H54 (cell line): ENCODE measurements at regions not wholly inside any gene's neighbourhood (a gene's known extent, or its start where the extent isn't known, plus 50 kb on each side); places are given as distances from the start of the nearest gene placed in this dataset.

Source experiments
- DNase-seq: peaks from one replicate; pipeline ENCODE4 v3.0.0; 2011; ENCODE audit warnings: low spot score, mixed read lengths; ENCODE audit not compliant: insufficient read length
- FAIRE-seq: peaks from 3 replicates; lab custom pipeline; 2011; peaks lifted over from hg19 to GRCh38; lab: Jason Lieb, UNC
- POLR2A ChIP-seq: IDR thresholded peaks from 2 replicates; pipeline ENCODE4 v1.6.1; 2011; ENCODE audit warnings: low read depth, mild to moderate bottlenecking, low read length

DNA sequence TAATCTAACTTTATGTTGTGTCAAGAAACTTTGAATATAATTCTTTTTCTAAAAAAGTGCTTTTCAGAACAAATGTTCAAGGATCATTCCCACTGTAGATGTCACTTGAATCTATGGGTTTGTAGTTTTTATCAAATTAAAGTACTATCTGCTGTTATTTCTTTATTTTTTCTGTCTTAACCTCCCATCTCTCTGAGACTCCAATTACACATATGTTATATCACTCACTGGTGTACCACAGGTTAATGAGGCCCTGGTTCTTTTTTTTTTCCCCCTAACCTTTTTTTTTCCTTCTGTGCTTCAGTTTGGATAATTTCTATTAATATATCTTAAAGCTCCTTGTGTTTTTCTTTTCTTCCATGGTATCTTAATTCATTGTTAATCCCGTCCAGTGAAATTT, 279.9 kb upstream of the RGS6 start:
- DNase-seq (no peak), FAIRE-seq (no peak)
- no peak for TF ChIP-seq POLR2A

DNA sequence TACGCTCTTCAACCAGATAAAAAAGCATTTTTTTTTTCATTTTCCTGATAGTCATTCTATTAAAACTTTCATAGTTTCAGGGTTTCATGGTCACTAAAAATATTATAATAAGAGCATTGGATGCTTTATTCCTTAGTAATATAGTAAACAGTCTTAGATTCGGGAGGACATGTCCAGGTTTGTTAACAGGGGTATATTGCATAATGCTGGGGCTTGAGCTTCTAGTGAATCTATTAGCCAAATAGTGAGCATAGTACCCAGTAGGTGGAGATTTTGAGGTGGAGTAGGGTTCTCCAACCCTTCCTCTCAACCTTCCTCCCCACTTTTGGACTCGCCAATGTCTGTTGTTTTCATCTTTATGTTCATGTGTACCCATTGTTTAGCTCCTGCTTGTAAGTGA, 277.4 kb upstream of the RGS6 start:
- TF ChIP-seq POLR2A, result no peak
- no peak for DNase-seq
- FAIRE-seq, result no peak

DNA sequence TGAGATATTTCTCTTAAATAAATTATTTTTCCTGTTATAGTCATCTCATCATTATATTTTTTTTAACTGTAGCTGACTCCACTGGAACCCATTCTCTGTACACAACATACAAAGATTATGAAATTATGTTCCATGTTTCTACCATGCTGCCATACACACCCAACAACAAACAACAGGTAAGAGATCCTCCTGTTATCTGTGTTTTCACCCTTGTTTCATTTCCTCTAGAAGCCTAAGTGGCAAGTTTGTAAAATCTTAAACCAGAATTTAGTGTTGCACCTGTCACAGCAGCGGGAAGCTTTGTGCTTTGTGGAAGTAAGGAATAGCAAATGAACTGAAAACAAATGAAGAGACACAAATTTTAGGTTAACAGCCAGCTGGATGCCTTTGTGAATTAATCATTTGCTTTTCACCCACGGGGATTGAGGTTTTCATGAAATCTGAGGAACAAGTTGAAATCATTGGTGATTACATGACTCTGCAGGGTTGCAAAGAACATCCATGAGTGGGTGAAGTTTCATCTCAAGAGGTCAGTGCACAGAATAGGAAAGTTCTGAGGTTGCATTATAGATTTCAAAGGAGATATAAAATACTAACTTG, 273.9 kb upstream of the RGS6 start:
- no peak for FAIRE-seq
- no peak for TF ChIP-seq POLR2A
- no peak for DNase-seq

DNA sequence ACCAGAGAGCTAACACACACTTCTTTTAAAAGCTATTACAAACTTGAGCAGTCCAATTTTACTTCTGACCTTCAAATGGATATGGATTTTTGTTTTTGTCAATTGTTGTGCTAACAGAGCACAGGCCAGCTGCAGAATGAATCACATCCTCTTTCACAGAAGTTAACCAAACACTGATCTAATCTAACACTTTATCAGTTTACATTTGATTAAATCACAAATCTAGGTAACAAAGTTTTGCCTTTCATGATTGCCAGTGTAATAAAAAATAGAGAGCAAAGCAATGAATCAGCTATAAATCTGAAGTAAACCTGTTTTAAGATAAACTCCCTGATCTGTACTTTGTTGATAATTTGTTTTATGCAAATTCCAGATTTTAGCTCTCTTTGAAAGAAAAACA, 273.1 kb upstream of the RGS6 start:
- DNase-seq (no peak), FAIRE-seq (peak; percentile 15)
- no peak for TF ChIP-seq POLR2A

DNA sequence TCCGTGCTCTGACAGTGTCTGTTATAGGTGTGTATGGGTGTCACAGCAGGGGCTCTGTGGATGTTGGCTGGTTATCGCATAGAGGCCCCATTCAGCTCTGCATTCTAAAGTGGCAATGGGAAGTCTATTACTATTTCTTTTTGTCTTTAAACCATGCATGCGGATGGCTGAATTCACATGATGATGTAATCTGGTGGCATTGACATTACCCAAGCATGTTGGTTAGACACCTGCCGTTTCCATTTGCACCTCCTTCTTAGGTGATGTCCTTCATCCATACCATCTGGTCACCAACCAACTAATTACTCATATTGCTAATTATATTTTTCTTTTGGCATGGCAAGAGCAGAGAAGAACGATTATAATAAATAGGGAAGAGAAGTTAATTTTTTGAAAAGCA, 270.8 kb upstream of the RGS6 start:
- no peak for DNase-seq
- TF ChIP-seq POLR2A, result no peak
- FAIRE-seq, result no peak

DNA sequence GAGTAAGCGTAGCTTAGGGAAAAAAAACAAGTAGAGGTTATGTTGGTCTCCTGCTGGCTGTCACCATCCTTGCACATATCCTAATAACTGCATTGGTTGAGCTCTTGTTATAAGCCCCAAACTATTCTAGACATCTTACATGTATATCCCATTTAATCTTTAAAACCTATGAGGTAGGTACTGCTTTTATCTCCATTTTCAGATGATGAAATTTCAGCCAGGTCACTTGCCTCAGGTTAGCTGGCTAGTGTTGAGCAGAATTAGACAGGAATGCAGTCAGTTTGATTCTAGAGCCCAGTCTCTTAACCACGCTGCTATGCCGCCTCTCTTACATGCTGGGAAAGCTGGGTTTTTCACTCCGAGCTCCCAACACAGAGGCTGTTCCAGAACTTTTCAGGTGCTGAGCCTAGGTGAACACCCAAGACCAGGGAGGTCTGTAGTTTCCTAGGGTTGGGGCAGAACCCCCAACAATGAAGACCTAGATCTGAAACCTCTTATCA, 269.9 kb upstream of the RGS6 start:
- DNase-seq, result no peak
- FAIRE-seq, result no peak
- TF ChIP-seq POLR2A, result no peak

DNA sequence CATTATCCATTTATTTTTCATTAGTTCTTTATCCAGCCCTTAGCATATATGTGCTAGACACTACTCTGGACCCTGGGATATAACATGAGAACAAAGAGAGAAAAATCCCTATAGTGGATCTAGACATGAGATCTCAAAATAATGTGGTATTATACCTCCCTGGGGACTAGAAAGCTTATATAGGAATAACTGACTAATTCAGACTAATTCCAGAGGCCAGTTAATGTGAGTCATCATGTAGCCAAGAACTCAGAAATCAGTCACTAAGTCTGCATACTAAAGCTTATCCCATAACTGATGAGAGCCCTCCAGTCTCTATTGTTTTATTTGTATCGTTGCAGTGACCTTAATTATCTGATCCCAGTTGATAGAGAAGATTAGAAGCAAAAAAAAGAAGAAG, 267.1 kb upstream of the RGS6 start:
- no peak for DNase-seq
- no peak for TF ChIP-seq POLR2A
- peak; percentile 30 for FAIRE-seq

DNA sequence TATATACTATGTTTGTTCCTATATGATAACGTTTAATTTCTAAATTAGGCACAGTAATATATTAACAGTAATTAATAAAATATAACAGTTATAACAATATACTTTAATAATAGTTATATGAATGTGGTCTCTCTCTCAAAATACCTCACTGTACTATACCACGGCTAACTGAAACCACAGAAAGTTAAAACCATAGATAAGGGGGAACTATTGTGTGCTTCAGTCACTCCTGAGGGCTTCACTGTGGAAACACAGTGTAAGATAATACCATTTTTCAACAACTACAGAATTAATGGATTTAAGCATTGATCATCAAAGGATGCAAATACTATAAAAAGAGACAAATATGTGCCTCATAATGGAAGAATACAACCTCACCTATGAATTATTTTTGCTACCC, 266.4 kb upstream of the RGS6 start:
- no peak for DNase-seq

DNA sequence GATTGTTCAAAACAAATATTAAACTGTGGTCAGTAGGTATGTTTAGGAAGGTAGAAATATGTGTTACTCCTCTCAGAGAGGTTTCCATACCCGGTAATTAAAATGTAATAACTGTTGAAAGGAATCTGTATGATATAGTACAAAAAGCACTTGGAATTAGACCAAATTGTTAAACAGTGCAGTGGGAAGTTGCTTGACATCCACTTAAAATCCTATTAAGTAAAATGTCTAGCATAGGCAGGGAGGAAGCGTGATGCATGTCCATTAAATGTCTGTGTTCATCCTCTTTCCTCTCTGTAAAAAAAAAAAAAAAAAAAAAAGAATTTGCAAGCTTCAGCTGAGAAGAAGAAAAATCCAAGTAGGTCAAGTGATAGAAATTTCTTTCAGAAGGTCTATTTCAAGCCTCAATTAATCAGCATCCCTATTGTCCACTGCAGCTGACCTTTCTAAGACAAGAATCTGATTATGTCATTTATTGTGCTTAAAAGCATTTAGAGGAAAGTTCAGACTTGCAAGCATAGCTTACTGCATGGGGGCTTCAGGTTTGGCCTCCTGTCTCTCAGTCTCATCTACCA, 265.6 kb upstream of the RGS6 start:
- TF ChIP-seq POLR2A, result no peak
- FAIRE-seq (no peak), DNase-seq (no peak)

More for the DNA sequence above, 266.4 kb upstream of the RGS6 start:
- TF ChIP-seq POLR2A, result no peak
- no peak for FAIRE-seq

DNA sequence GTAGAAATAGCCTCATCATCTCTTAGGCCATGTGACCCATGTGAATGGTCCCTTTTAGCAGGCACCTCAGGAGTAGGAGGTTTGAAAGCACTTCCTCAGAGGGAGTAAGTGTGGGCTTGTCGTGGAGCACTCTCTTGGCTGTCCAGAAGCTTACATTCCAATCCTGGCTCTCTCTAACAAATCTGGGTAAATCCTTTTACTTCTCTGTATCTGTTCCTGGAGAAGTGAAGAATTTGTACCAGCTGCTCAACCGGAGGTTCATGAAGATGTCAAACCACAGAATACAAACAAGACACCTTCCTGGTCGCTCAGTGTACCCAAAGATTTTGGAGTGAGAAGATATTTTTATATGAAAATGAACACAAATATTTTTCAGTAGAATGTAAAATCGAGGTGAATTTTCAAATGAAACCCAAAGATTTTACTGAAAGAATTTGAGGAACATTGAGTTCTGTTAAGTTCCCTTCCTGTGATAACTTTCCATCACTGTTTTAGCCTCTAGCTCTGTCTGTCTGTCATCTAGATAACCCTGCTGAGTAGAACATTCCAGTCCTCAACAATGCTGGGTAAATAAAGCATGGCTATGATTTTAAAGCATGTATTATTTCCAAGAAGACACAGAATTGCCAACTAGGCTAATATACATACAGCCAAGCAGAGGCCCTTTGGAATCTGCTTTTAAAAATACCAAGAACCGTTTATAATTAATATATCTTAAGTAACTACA, 263.9 kb upstream of the RGS6 start:
- no peak for FAIRE-seq
- no peak for TF ChIP-seq POLR2A
- no peak for DNase-seq

DNA sequence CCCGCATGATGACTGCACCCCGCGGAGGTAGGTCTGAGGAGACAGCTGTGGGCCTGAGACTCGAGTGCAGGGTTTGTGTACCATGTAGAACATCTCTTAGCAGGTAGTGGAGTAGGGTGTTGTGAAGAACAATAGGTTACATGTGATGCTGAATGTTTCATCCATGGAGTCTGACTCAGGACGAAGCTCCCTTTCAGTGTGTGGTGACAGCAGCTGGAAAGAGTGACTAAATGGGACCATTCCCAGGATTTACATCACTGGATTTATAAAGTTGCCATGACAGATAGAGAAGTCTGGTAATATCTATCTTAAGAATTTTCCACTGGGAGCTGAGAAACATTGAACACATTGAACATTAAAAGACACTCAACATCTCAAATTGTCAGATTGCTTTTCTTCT, 259.6 kb upstream of the RGS6 start:
- no peak for TF ChIP-seq POLR2A
- FAIRE-seq (no peak), DNase-seq (no peak)

DNA sequence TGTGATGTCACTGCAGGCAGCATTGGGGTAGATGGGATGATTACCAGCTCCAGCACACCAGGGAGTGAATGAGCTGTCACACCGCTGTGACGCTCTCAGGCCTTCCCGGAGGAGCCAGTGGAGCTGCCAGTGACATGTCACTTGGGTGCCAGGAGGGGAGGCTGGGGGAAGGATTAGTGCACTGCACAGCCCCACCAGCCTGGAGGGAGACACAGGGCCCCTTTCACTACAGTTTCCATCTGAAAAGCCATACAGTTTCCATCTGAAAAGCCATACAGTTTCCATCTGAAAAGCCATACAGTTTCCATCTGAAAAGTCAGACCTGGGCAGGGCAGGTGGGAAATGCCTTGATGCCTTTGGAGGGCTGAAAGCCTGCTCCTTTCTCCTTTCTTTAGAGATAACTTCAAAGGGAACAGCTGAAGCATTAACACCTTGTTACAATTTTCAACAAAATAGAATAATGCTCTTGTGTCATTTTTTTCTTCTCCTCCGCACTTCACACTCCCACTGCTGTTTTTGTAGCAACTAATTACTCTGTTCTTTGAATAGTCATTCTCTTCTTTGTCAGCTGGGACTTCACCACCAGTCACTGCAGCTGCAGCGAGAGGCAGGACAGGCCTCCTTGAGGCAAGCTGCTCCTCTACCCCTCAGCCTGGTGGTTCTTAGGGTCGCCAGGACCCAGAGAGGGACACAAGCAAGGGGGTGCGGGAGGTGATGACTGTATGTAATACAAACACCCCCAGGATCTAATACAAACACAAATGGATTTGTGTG, 256.9 kb upstream of the RGS6 start:
- FAIRE-seq (no peak), DNase-seq (no peak)
- TF ChIP-seq POLR2A, result no peak

DNA sequence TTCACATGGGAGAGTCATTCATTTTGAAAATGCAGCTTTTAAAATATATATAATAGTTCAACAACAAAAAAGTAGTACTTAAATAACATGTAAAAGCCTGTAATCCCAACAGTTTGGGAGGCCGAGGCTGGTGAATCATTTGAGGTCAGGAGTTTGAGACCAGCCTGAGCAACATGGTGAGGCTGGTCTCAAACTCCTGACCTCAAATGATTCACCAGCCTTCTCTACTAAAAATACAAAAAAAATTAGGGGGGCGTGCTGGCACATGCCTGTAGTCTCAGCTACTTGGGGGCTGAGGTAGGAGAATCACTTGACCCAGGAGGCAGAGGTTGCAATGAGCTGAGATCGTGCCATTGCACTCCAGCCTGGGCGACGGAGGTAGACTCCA, 256.3 kb upstream of the RGS6 start:
- FAIRE-seq, result no peak
- no peak for DNase-seq
- no peak for TF ChIP-seq POLR2A
